T-cell (primary cell): ENCODE measurements at regions not wholly inside any gene's neighbourhood (a gene's known extent, or its start where the extent isn't known, plus 50 kb on each side); places are given as distances from the start of the nearest gene placed in this dataset.

ENCODE experiments used
- ATAC-seq, 4 experiments: fragments of 200-7000 bp in 3 of 4; fragments of 150-1000 bp in 1 of 4; cut with Tn5 transposase; replicated peaks in 1 of 4; 1 replicate in 3 of 4; 2 replicates in 1 of 4; pipeline ENCODE4 v1.10.0; 2021; ENCODE audit warnings: moderate library complexity in 3 of 4, mild to moderate bottlenecking in 2 of 4, moderate number of reproducible peaks in 1 of 4
- CTCF ChIA-PET, 2 donors: fragments of 300-600 bp; sonication (Branson Sonifier 250); formaldehyde crosslinking; loops; one replicate each; lab custom pipeline; 2022; ENCODE audit warnings: antibody characterized with exemption in 2 of 2; lab: Charles Lee
- POLR2A ChIA-PET, 2 donors: fragments of 300-600 bp; sonication (Branson Sonifier 250); formaldehyde crosslinking; loops; one replicate each; lab custom pipeline; 2022; ENCODE audit warnings: antibody characterized with exemption in 2 of 2; lab: Charles Lee
- DNase-seq, 35 experiments: peaks; one replicate each; pipeline versions ENCODE4 v3.0.0 to v3.0.0-alpha.2; 2013 to 2023
- H3K27ac ChIP-seq: one replicate; pipeline ENCODE4 v1.5.1; 2013; ENCODE audit warnings: low read length
- H3K27me3 ChIP-seq, 2 experiments: replicated peaks in 1 of 2; 1 replicate in 1 of 2; 2 replicates in 1 of 2; pipeline versions ENCODE4 v1.6.1 to v1.7.0; 2013; ENCODE audit warnings: low read length in 1 of 2, mixed read lengths in 1 of 2; ENCODE audit not compliant: control insufficient read depth in 2 of 2, insufficient read depth in 2 of 2; ENCODE audit errors: extremely low read depth in 1 of 2
- H3K36me3 ChIP-seq, 2 donors: 1 replicate in 1 of 2; 2 replicates in 1 of 2; pipeline versions ENCODE4 v1.6.1 to v1.7.0; 2013; ENCODE audit warnings: low read length in 1 of 2; ENCODE audit not compliant: control insufficient read depth in 2 of 2, insufficient read depth in 1 of 2; ENCODE audit errors: extremely low read depth in 1 of 2
- H3K4me1 ChIP-seq, 2 experiments: 1 replicate in 1 of 2; 2 replicates in 1 of 2; pipeline versions ENCODE4 v1.6.1 to v1.7.0; 2013; ENCODE audit warnings: low read length in 2 of 2, mixed read lengths in 1 of 2; ENCODE audit not compliant: insufficient read depth in 2 of 2, control insufficient read depth in 1 of 2; ENCODE audit errors: extremely low read depth in 1 of 2
- H3K4me3 ChIP-seq, 2 donors: 1 replicate in 1 of 2; 2 replicates in 1 of 2; pipeline versions ENCODE4 v1.5.1 to v1.7.0; 2013; ENCODE audit warnings: mild to moderate bottlenecking in 2 of 2, low read length in 1 of 2, moderate library complexity in 1 of 2; ENCODE audit not compliant: control insufficient read depth in 1 of 2; ENCODE audit errors: extremely low read depth in 1 of 2
- H3K9me3 ChIP-seq: 2 replicates; pipeline ENCODE4 v1.7.0; 2013
- H3K27ac Mint-ChIP-seq, 2 donors: one replicate each; pipeline ENCODE4 v1.8.0; 2020 to 2021; ENCODE audit warnings: mild to moderate bottlenecking in 2 of 2, mixed read lengths in 2 of 2
- H3K27me3 Mint-ChIP-seq, 2 donors: one replicate each; pipeline ENCODE4 v1.8.0; 2021 to 2022; ENCODE audit warnings: mixed read lengths in 2 of 2
- H3K36me3 Mint-ChIP-seq: one replicate; pipeline ENCODE4 v1.8.0; 2021; ENCODE audit warnings: mixed read lengths
- H3K4me1 Mint-ChIP-seq, 3 donors: one replicate each; pipeline ENCODE4 v1.8.0; 2020 to 2022; ENCODE audit warnings: mixed read lengths in 3 of 3, mild to moderate bottlenecking in 1 of 3
- H3K4me3 Mint-ChIP-seq, 3 donors: one replicate each; pipeline ENCODE4 v1.8.0; 2020 to 2022; ENCODE audit warnings: mild to moderate bottlenecking in 3 of 3, mixed read lengths in 3 of 3, moderate library complexity in 3 of 3
- H3K9me3 Mint-ChIP-seq, 3 donors: one replicate each; pipeline ENCODE4 v1.8.0; 2020 to 2022; ENCODE audit warnings: mixed read lengths in 3 of 3
- WGBS: methylation state at CpG from one replicate; pipeline ENCODE4 v1.1.5; 2013; ENCODE audit warnings: missing lambda C conversion rate; ENCODE audit not compliant: insufficient coverage; 5-methylcytosine and 5-hydroxymethylcytosine counted together

DNA sequence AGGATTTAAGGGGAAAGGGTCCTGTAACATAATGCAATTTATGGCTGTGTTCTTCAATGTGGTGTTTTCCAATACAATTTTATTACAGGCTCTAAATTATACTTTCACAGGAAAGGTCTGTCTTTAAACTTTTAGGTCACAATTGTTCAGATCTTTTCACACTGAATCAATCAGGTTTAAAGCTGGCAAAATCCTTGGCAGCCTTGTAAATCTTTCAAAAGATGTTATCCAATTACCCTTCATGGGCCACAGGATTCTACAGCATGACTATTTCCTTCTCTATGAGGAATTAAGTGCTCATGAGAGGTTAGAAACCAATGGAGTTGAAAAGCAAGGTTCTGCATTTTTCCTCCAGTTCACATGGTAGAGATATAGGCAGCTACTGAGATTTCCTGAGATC, 211.5 kb upstream of the MIR17HG start:
- Mint-ChIP-seq H3K4me1 (no peaks in the 10 kb centered on the region), H3K36me3 (no peaks in the 10 kb centered on the region), H3K9me3 (no peaks in the 10 kb centered on the region), H3K4me3 (no peak overlapping the region), H3K27me3 (no peaks in the 10 kb centered on the region), H3K27ac (no peak overlapping the region)
- ATAC-seq (no peak), DNase-seq (no peak)
- Histone ChIP-seq H3K27ac (no peak overlapping the region), H3K4me1 (no peaks in the 10 kb centered on the region), H3K27me3 (no peaks in the 10 kb centered on the region), H3K9me3 (no peaks in the 10 kb centered on the region), H3K4me3 (no peak overlapping the region), H3K36me3 (no peaks in the 10 kb centered on the region)
- POLR2A ChIA-PET: no interaction called here
- CTCF ChIA-PET: interaction anchor here (0.7 to 1.0 kb wide), 3 partner anchors 10 to 102 kb away, joined by 3 to 4 read pairs (median 4); no protein-coding TSS in a partner anchor

- no peaks in the 10 kb centered on the region for H3K27me3 Mint-ChIP-seq
- ATAC-seq (no peak), DNase-seq (no peak)
- H3K36me3 Mint-ChIP-seq: no peaks in the 10 kb centered on the region
- Histone ChIP-seq H3K36me3 (no peaks in the 10 kb centered on the region), H3K4me1 (no peaks in the 10 kb centered on the region), H3K27ac (no peak overlapping the region), H3K27me3 (no peaks in the 10 kb centered on the region), H3K9me3 (no peaks in the 10 kb centered on the region), H3K4me3 (no peak overlapping the region)
- ChIA-PET CTCF (interaction anchor here in 1 of 2 donors (1.0 kb wide), 1 partner anchor 38 kb away, joined by 4 read pairs; no protein-coding TSS in a partner anchor), POLR2A (interaction anchor here in 1 of 2 donors (0.7 kb wide), 1 partner anchor 11 kb away, joined by 3 read pairs; no protein-coding TSS in a partner anchor)
- no peaks in the 10 kb centered on the region for H3K9me3 Mint-ChIP-seq
- no peak overlapping the region for H3K4me3 Mint-ChIP-seq
- H3K27ac Mint-ChIP-seq: no peak overlapping the region
- WGBS: no CpG with 5 or more reads among the region's 2 CpGs
- no peaks in the 10 kb centered on the region for H3K4me1 Mint-ChIP-seq
These were observed 210.7 kb upstream of the MIR17HG start for GRCh38 chr13:91136806-91137205.

- H3K9me3 Mint-ChIP-seq: no peaks in the 10 kb centered on the region
- POLR2A ChIA-PET: no interaction called here
- Histone ChIP-seq H3K4me1 (no peaks in the 10 kb centered on the region), H3K27me3 (no peaks in the 10 kb centered on the region), H3K27ac (no peak overlapping the region), H3K36me3 (no peaks in the 10 kb centered on the region), H3K9me3 (no peaks in the 10 kb centered on the region), H3K4me3 (no peak overlapping the region)
- CTCF ChIA-PET: no interaction called here
- DNase-seq (no peak), ATAC-seq (no peak)
- 74% methylated on average over 2 of the region's 2 CpGs for WGBS
- no peak overlapping the region for H3K27ac Mint-ChIP-seq
- H3K4me3 Mint-ChIP-seq: no peak overlapping the region
- no peaks in the 10 kb centered on the region for H3K4me1 Mint-ChIP-seq
- H3K27me3 Mint-ChIP-seq: peaks cover 0 to 4% of the 10 kb centered on the region in 2 donors
- no peaks in the 10 kb centered on the region for H3K36me3 Mint-ChIP-seq
These were observed 208.3 kb upstream of the MIR17HG start for GRCh38 chr13:91139232-91139631.

GRCh38 chr13:91141543-91142061, 205.9 kb upstream of the MIR17HG start:
- Histone ChIP-seq H3K27ac (no peak overlapping the region), H3K36me3 (no peaks in the 10 kb centered on the region), H3K4me3 (no peak overlapping the region), H3K4me1 (no peaks in the 10 kb centered on the region), H3K27me3 (no peaks in the 10 kb centered on the region), H3K9me3 (no peaks in the 10 kb centered on the region)
- H3K36me3 Mint-ChIP-seq: no peaks in the 10 kb centered on the region
- DNase-seq (no peak), ATAC-seq (no peak)
- H3K27me3 Mint-ChIP-seq: peaks cover 0 to 5% of the 10 kb centered on the region in 2 donors
- H3K4me3 Mint-ChIP-seq: no peak overlapping the region
- no peaks in the 10 kb centered on the region for H3K9me3 Mint-ChIP-seq
- 82% methylated on average over 5 of the region's 5 CpGs for WGBS
- H3K4me1 Mint-ChIP-seq: no peaks in the 10 kb centered on the region
- no peak overlapping the region for H3K27ac Mint-ChIP-seq
- POLR2A ChIA-PET: no interaction called here
- CTCF ChIA-PET: interaction anchor here in 1 of 2 donors (1.0 kb wide), 1 partner anchor 17 kb away, joined by 3 read pairs; no protein-coding TSS in a partner anchor

DNA sequence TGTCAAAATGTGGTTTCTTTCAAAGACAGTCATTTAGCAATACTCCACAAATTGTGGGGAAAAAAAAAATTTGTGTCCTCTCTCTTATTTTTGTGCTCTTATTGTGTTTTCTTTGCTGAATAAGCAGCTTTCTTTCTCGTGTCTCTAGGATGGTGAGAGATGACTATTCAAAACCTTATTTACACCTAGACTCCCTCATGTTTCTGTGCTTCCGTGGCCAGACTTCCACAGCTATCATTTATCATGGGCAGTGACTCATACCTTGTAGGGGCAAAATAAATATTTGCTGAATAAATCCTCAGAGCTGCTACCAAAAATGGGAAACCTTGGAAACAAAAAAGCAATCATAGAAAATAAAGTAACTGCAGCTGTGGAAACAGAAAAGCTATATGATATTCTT, 204.9 kb upstream of the MIR17HG start:
- Mint-ChIP-seq H3K27me3 (peaks cover 0 to 5% of the 10 kb centered on the region in 2 donors), H3K4me1 (no peaks in the 10 kb centered on the region), H3K36me3 (no peaks in the 10 kb centered on the region), H3K27ac (no peak overlapping the region), H3K9me3 (no peaks in the 10 kb centered on the region), H3K4me3 (no peak overlapping the region)
- WGBS: no CpG with 5 or more reads among the region's 2 CpGs
- ATAC-seq (no peak), DNase-seq (no peak)
- Histone ChIP-seq H3K9me3 (no peaks in the 10 kb centered on the region), H3K4me3 (no peak overlapping the region), H3K27ac (no peak overlapping the region), H3K4me1 (no peaks in the 10 kb centered on the region), H3K27me3 (no peaks in the 10 kb centered on the region), H3K36me3 (no peaks in the 10 kb centered on the region)
- ChIA-PET CTCF (no interaction called here), POLR2A (no interaction called here)

- no CpG with 5 or more reads among the region's 2 CpGs for WGBS
- no peaks in the 10 kb centered on the region for H3K9me3 Mint-ChIP-seq
- no peaks in the 10 kb centered on the region for H3K4me1 Mint-ChIP-seq
- H3K4me3 Mint-ChIP-seq: no peak overlapping the region
- H3K27ac Mint-ChIP-seq: no peak overlapping the region
- H3K9me3 ChIP-seq: no peaks in the 10 kb centered on the region
- no peak for DNase-seq
- no peak overlapping the region for H3K4me3 ChIP-seq
- H3K27ac ChIP-seq: no peak overlapping the region
- no peak for ATAC-seq
- peaks cover 2 to 5% of the 10 kb centered on the region in 2 donors for H3K27me3 Mint-ChIP-seq
- no peaks in the 10 kb centered on the region for H3K4me1 ChIP-seq
- no peaks in the 10 kb centered on the region for H3K36me3 ChIP-seq
- ChIA-PET CTCF (no interaction called here), POLR2A (no interaction called here)
- no peaks in the 10 kb centered on the region for H3K36me3 Mint-ChIP-seq
- H3K27me3 ChIP-seq: no peaks in the 10 kb centered on the region
These were observed 203.4 kb upstream of the MIR17HG start for GRCh38 chr13:91144054-91144453.

DNA sequence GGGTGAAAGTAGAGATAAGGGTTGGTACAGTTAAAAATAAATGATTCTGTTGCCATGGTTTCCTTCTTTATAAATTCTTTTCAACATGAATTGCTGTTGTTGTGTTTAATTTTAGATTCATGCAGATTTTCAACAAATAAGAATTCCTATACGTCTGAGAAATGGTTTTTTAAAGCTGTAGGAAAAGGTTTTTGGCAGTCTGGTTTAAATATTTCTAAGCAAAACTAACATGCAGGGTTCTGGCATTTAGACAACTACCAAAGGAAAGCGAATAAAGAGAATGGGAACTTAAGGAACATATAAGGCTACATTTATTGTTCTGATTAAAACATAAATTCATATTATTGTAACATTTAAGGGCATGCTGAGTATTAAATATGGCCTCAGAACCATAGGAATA, 203.0 kb upstream of the MIR17HG start:
- Histone ChIP-seq H3K4me3 (no peak overlapping the region), H3K36me3 (no peaks in the 10 kb centered on the region), H3K27ac (no peak overlapping the region), H3K9me3 (no peaks in the 10 kb centered on the region), H3K27me3 (no peaks in the 10 kb centered on the region), H3K4me1 (no peaks in the 10 kb centered on the region)
- Mint-ChIP-seq H3K9me3 (no peaks in the 10 kb centered on the region), H3K27ac (no peak overlapping the region), H3K27me3 (peaks cover 2 to 5% of the 10 kb centered on the region in 2 donors), H3K4me3 (no peak overlapping the region), H3K36me3 (no peaks in the 10 kb centered on the region), H3K4me1 (no peaks in the 10 kb centered on the region)
- POLR2A ChIA-PET: no interaction called here
- CTCF ChIA-PET: no interaction called here
- ATAC-seq: no peak
- WGBS: no CpG with 5 or more reads among the region's 2 CpGs
- no peak for DNase-seq
